GM23338 (cell line): ENCODE measurements at regions not wholly inside any gene's neighbourhood (a gene's known extent, or its start where the extent isn't known, plus 50 kb on each side); places are given as distances from the start of the nearest gene placed in this dataset.

ENCODE experiments used
- ATAC-seq: fragments of 200-7000 bp; cut with Tn5 transposase; 3 replicates; pipeline ENCODE4 v1.9.1; 2020
- DNase-seq: peaks from one replicate; pipeline ENCODE4 v3.0.0-alpha.2; 2015; ENCODE audit warnings: low spot score
- H2AFZ ChIP-seq: fragments of 200-600 bp; sonication (generic); 2 replicates; pipeline ENCODE4 v1.8.0; 2016; ENCODE audit warnings: antibody characterized with exemption, mild to moderate bottlenecking, moderate library complexity
- H3F3A ChIP-seq: fragments of 200-600 bp; sonication (generic); replicated peaks from 2 replicates; pipeline ENCODE4 v1.8.0; 2017; ENCODE audit warnings: antibody characterized with exemption, mixed run types, low read depth
- H3K27ac ChIP-seq: fragments of 200-600 bp; sonication (generic); 2 replicates; pipeline ENCODE4 v1.6.1; 2016; ENCODE audit warnings: low read depth
- H3K27me3 ChIP-seq: fragments of 200-600 bp; sonication (generic); 2 replicates; pipeline ENCODE4 v1.8.0; 2016; ENCODE audit warnings: mild to moderate bottlenecking, mixed run types, moderate library complexity; ENCODE audit not compliant: insufficient read depth
- H3K36me3 ChIP-seq: fragments of 200-600 bp; sonication (generic); 2 replicates; pipeline ENCODE4 v1.8.0; 2016; ENCODE audit warnings: mild to moderate bottlenecking; ENCODE audit not compliant: insufficient read depth
- H3K4me1 ChIP-seq: fragments of 200-600 bp; sonication (generic); 2 replicates; pipeline ENCODE4 v1.8.0; 2016; ENCODE audit warnings: mild to moderate bottlenecking, moderate library complexity; ENCODE audit not compliant: insufficient read depth
- H3K4me2 ChIP-seq: fragments of 200-600 bp; sonication (generic); 2 replicates; pipeline ENCODE4 v1.7.1; 2017; ENCODE audit warnings: mixed run types
- H3K4me3 ChIP-seq: fragments of 200-600 bp; sonication (generic); 2 replicates; pipeline ENCODE4 v1.6.1; 2016; ENCODE audit warnings: mixed run types
- H3K79me2 ChIP-seq: fragments of 200-600 bp; sonication (generic); replicated peaks from 2 replicates; pipeline ENCODE4 v1.8.0; 2017; ENCODE audit warnings: mild to moderate bottlenecking; ENCODE audit not compliant: insufficient read depth
- H3K9me2 ChIP-seq: fragments of 200-600 bp; sonication (generic); 2 replicates; pipeline ENCODE4 v1.8.0; 2017; ENCODE audit not compliant: insufficient read depth
- H4K20me1 ChIP-seq: fragments of 200-600 bp; sonication (generic); replicated peaks from 2 replicates; pipeline ENCODE4 v1.8.0; 2017; ENCODE audit warnings: mild to moderate bottlenecking; ENCODE audit not compliant: insufficient read depth
- H3K27ac Mint-ChIP-seq: 2 replicates; pipeline ENCODE4 v1.8.0; 2020; ENCODE audit warnings: inconsistent platforms, mild to moderate bottlenecking, moderate library complexity, mixed read lengths
- H3K27me3 Mint-ChIP-seq: 3 replicates; pipeline ENCODE4 v1.8.0; 2022; ENCODE audit warnings: low read depth, mild to moderate bottlenecking, moderate library complexity, mixed read lengths, inconsistent platforms; ENCODE audit not compliant: insufficient read depth, poor library complexity
- H3K36me3 Mint-ChIP-seq: 3 replicates; pipeline ENCODE4 v1.8.0; 2021; ENCODE audit warnings: low read depth, mild to moderate bottlenecking, inconsistent platforms, moderate library complexity, mixed read lengths
- H3K4me1 Mint-ChIP-seq: 3 replicates; pipeline ENCODE4 v1.8.0; 2020; ENCODE audit warnings: mild to moderate bottlenecking, inconsistent platforms, mixed read lengths
- H3K4me3 Mint-ChIP-seq: 3 replicates; pipeline ENCODE4 v1.8.0; 2021; ENCODE audit warnings: moderate library complexity, mild to moderate bottlenecking, inconsistent platforms, mixed read lengths
- H3K9me3 Mint-ChIP-seq: 3 replicates; pipeline ENCODE4 v1.8.0; 2020; ENCODE audit warnings: moderate library complexity, mild to moderate bottlenecking, inconsistent platforms, mixed read lengths
- CREB1 ChIP-seq: fragments of 250-450 bp; sonication (Bioruptor Pico); IDR thresholded peaks from 2 replicates; pipeline ENCODE4 v1.5.0; 2020; ENCODE audit warnings: low read depth, mild to moderate bottlenecking, moderate library complexity
- EZH2 ChIP-seq: fragments of 200-600 bp; sonication (generic); IDR thresholded peaks from one replicate; pipeline ENCODE4 v1.8.0; 2017; ENCODE audit warnings: antibody characterized with exemption, mild to moderate bottlenecking, low read depth; ENCODE audit not compliant: unreplicated experiment
- EZH2phosphoT487 ChIP-seq: fragments of 200-600 bp; sonication (generic); IDR thresholded peaks from one replicate; pipeline ENCODE4 v1.8.1; 2018; ENCODE audit warnings: antibody characterized with exemption; ENCODE audit not compliant: unreplicated experiment
- JUNB ChIP-seq: IDR thresholded peaks from one replicate; pipeline ENCODE4 v1.6.1; 2016; ENCODE audit warnings: antibody characterized with exemption; ENCODE audit not compliant: unreplicated experiment
- NANOG ChIP-seq: IDR thresholded peaks from 2 replicates; pipeline ENCODE4 v1.6.1; 2016; ENCODE audit warnings: antibody characterized with exemption, borderline replicate concordance
- POLR2AphosphoS5 ChIP-seq: IDR thresholded peaks from 2 replicates; pipeline ENCODE4 v1.6.1; 2016; ENCODE audit warnings: antibody characterized with exemption, low read depth
- REST ChIP-seq: IDR thresholded peaks from one replicate; pipeline ENCODE4 v1.6.1; 2018; ENCODE audit warnings: antibody characterized with exemption; ENCODE audit not compliant: unreplicated experiment
- STAT1 ChIP-seq: IDR thresholded peaks from one replicate; pipeline ENCODE4 v1.6.1; 2016; ENCODE audit warnings: antibody characterized with exemption; ENCODE audit not compliant: unreplicated experiment
- ZNF114 ChIP-seq: fragments of 250-450 bp; sonication (Bioruptor Pico); IDR thresholded peaks from 2 replicates; pipeline ENCODE4 v1.5.0; 2020; ENCODE audit warnings: mild to moderate bottlenecking, moderate library complexity
- ZNF331 ChIP-seq: fragments of 250-450 bp; sonication (Bioruptor Pico); IDR thresholded peaks from 2 replicates; pipeline ENCODE4 v1.5.0; 2020; ENCODE audit warnings: low read depth, mild to moderate bottlenecking, moderate library complexity
- ZNF462 ChIP-seq: fragments of 250-450 bp; sonication (Bioruptor Pico); IDR thresholded peaks from 2 replicates; pipeline ENCODE4 v1.5.0; 2020; ENCODE audit warnings: mild to moderate bottlenecking, moderate library complexity
- TF ChIP-seq, protein P1 (sequence below): IDR thresholded peaks from 2 replicates; pipeline ENCODE4 v1.6.1; 2016; ENCODE audit warnings: antibody characterized with exemption

GRCh38 chr4:136867465-136867864 is 664.8 kb downstream of the PCDH18 start:
- Mint-ChIP-seq H3K27me3 (no peaks in the 10 kb centered on the region), H3K36me3 (no peaks in the 10 kb centered on the region; the same call in 2 of the 3 replicates), H3K27ac (no peak overlapping the region), H3K4me1 (peaks cover 6% of the 10 kb centered on the region), H3K4me3 (no peak overlapping the region), H3K9me3 (peaks cover 2% of the 10 kb centered on the region; the same call in 1 of the 3 replicates)
- H3K9me2 ChIP-seq, result no peaks in the 10 kb centered on the region
- no peak overlapping the region for H3K4me3 ChIP-seq
- no peak for TF ChIP-seq ZNF114 (CRISPR knock-in tag)
- TF ChIP-seq JUNB, result no peak
- TF ChIP-seq STAT1, result no peak
- no peak for TF ChIP-seq POLR2AphosphoS5
- TF ChIP-seq ZNF331, result no peak
- no peak for TF ChIP-seq EZH2phosphoT487
- H3K4me2 ChIP-seq, result no peak overlapping the region
- H3K4me1 ChIP-seq, result no peaks in the 10 kb centered on the region
- H3K27me3 ChIP-seq, result no peaks in the 10 kb centered on the region
- H3K79me2 ChIP-seq, result no peaks in the 10 kb centered on the region
- H3F3A ChIP-seq, result no peaks in the 10 kb centered on the region
- DNase-seq (peak; percentile 41), ATAC-seq (peak; percentile 74; the same call in 2 of the 3 replicates)
- peak overlapping the region; percentile 75; the same call in 1 of the 2 replicates for H2AFZ ChIP-seq
- H4K20me1 ChIP-seq, result no peaks in the 10 kb centered on the region
- no peak overlapping the region for H3K27ac ChIP-seq
- no peaks in the 10 kb centered on the region for H3K36me3 ChIP-seq

DNA sequence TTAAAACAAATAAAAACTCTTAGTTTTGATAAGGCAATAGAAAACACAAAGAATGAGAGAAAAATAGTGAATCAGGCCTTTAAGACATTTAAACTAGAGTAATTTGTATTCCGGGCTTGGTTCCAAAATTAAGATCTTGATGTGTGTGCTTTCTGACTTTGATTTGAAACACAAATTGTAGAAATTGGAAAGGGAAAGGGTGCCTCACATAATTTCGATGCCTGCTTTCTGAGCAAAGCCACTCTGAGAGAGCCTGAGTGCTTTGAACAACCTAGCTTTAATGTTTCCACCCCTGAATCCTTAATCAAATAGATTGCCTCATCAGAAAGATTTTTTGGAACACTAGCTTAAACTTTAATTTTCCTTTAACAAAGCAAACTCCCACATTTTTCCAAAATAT is 666.8 kb downstream of the PCDH18 start:
- no peaks in the 10 kb centered on the region for H3F3A ChIP-seq
- Mint-ChIP-seq H3K9me3 (no peaks in the 10 kb centered on the region; the same call in 2 of the 3 replicates), H3K36me3 (no peaks in the 10 kb centered on the region; the same call in 2 of the 3 replicates), H3K27ac (no peak overlapping the region; the same call in 1 of the 2 replicates), H3K27me3 (no peaks in the 10 kb centered on the region), H3K4me1 (peaks cover 8% of the 10 kb centered on the region), H3K4me3 (no peak overlapping the region)
- no peaks in the 10 kb centered on the region for H3K79me2 ChIP-seq
- H3K4me1 ChIP-seq, result no peaks in the 10 kb centered on the region
- no peaks in the 10 kb centered on the region for H3K9me2 ChIP-seq
- no peak for DNase-seq
- H3K36me3 ChIP-seq, result no peaks in the 10 kb centered on the region
- no peak overlapping the region for H3K27ac ChIP-seq
- no peak for ATAC-seq
- H2AFZ ChIP-seq, result no peak overlapping the region
- no peaks in the 10 kb centered on the region for H4K20me1 ChIP-seq
- H3K4me2 ChIP-seq, result no peak overlapping the region
- no peaks in the 10 kb centered on the region for H3K27me3 ChIP-seq
- no peak overlapping the region for H3K4me3 ChIP-seq
- TF ChIP-seq, protein P1, sequence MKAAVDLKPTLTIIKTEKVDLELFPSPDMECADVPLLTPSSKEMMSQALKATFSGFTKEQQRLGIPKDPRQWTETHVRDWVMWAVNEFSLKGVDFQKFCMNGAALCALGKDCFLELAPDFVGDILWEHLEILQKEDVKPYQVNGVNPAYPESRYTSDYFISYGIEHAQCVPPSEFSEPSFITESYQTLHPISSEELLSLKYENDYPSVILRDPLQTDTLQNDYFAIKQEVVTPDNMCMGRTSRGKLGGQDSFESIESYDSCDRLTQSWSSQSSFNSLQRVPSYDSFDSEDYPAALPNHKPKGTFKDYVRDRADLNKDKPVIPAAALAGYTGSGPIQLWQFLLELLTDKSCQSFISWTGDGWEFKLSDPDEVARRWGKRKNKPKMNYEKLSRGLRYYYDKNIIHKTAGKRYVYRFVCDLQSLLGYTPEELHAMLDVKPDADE, result no peak
- no peak for TF ChIP-seq EZH2phosphoT487
- TF ChIP-seq REST, result no peak
- no peak for TF ChIP-seq ZNF462 (CRISPR knock-in tag)
- TF ChIP-seq EZH2, result no peak
- no peak for TF ChIP-seq POLR2AphosphoS5
- no peak for TF ChIP-seq JUNB
- TF ChIP-seq CREB1 (CRISPR knock-in tag), result no peak
- no peak for TF ChIP-seq NANOG
- no peak for TF ChIP-seq ZNF114 (CRISPR knock-in tag)
- no peak for TF ChIP-seq STAT1
